GM18858 (cell line): ENCODE measurements at regions not wholly inside any gene's neighbourhood (a gene's known extent, or its start where the extent isn't known, plus 50 kb on each side); places are given as distances from the start of the nearest gene placed in this dataset.

ENCODE experiments used
- ATAC-seq: cut with Tn5 transposase; IDR thresholded peaks from one replicate; pipeline ENCODE4 v1.9.1; 2021; ENCODE audit not compliant: unreplicated experiment

DNA sequence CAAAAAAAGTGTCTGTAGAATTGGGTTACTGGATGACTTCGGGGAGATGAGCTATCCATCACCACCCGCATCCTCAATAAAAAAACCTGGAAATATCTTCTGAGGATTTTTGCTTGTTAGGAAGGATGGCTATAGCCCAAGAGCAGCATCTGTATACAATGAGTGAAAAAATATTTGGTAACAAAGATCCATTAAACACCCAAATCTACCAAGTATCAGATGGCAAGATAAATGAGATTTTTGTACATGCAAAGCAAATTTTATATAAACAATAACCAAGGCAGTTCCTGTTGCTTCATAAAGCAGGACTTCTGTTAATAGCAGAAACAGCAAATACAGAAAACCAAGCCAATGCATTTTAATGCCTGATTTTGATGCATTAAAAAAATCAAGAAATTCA, 166.6 kb downstream of the SLC28A3 start:
- no peak for ATAC-seq

DNA sequence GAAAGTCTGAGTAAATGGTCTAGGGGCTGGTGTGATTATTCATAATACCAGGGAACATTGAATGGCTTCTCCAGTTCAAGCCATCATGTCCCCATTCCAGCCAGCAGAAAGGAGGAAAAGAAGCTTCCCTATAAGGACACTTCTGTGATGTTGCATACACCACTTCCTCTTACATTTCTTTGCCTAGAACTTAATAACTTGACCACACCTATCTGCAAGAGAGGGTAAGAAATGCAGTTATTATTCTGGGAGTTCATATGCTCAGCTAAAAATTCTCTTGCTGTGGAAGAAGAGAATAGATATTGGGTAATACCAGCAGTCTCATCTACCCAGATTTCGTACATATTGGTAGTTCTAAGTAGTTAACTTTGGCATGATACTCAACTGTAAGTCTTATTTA, 166.1 kb downstream of the SLC28A3 start:
- ATAC-seq, result no peak

DNA sequence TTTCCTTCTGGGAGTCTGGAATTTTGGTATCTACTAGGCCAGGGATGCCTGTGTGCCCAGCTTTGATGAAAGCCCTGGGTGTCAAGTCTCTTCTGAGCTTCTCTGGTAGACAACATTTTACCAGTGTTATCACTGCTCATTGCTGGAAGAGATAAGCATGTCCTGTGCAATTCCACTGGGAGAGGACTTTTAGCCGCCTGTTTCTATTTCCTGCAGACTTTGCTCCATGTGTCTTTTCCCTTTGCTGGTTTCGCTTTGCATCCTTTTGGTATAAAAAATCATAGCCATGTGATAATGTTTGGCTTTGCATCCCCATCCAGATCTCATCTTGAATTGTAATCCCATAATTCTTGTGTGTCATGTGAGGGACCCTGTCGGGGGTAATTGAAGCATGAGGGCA, 163.2 kb downstream of the SLC28A3 start:
- ATAC-seq, result no peak

DNA sequence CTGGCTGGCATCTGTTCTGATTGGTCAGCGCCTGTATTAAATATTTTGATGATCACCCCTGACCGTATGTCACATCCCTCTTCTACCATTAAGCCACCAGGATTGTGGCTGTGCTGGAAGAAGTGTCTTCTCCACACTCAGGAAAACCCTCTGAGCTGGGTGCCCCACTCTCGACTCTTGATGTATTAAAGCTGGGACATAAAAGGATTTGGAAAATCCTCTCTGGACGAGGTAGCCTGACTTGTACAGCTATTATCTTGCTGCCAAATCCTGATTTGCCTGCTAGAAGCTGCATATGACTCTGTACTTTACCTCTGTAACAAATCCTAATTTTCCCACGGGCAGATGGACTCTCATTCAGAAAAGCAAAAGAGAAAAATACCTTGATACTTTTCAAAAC, 161.0 kb downstream of the SLC28A3 start:
- ATAC-seq, result no peak

DNA sequence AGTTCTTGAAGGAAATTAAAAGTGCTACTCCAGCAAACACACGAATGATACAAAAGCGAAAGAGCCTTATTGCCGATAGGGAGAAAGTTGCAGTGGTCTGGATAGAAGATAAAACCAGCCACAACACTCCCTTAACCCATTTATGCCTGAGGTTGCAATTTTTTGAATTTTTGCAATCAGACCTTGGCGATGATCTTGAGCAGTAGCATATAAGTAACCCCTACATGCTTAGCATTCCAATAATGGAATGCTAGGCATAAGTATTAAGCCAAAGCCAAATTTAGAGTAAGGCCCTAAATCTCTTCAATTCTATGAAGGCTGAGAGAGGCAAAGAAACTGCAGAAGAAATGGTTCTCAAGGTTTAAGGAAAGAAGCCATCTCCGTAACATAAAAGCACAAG, 153.5 kb downstream of the SLC28A3 start:
- no peak for ATAC-seq

DNA sequence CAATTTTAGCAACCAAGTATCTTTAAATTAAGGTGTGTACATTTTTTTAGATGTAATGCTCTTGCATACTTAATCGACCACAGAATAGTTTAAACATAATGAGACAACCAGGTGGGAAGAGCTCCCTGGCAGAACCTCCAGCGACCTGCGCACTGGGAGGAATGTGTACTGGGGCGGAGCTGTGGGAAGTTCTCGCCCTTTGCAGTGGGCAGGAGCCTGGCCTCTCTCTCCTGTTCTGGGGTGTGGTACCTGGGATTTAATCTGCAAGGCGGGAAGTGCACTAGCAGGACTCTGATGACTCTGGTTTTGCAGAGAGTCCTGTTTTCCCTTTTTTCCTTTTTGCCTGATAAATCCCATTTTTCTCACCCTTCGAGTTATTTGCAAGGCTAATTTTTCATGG, 150.7 kb downstream of the SLC28A3 start:
- ATAC-seq, result no peak

DNA sequence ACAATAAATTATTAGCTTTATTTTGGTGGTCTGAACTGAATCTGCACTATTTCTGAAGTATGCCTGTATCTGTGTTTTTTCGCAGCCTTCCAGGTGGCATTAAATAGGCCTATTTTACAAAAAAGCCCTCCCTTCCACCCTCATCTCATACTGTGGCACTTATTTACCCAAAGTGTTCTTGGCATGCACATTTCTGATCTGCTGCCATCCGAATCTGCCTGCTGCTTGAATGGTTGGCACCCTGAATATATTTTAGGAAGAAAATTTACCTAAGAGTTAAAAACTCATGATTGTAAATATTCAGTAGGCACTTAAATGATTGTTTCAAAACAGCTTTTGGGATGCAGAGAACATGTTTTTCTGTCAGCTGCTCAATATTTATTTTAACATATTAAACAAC, 150.1 kb downstream of the SLC28A3 start:
- ATAC-seq, result no peak

DNA sequence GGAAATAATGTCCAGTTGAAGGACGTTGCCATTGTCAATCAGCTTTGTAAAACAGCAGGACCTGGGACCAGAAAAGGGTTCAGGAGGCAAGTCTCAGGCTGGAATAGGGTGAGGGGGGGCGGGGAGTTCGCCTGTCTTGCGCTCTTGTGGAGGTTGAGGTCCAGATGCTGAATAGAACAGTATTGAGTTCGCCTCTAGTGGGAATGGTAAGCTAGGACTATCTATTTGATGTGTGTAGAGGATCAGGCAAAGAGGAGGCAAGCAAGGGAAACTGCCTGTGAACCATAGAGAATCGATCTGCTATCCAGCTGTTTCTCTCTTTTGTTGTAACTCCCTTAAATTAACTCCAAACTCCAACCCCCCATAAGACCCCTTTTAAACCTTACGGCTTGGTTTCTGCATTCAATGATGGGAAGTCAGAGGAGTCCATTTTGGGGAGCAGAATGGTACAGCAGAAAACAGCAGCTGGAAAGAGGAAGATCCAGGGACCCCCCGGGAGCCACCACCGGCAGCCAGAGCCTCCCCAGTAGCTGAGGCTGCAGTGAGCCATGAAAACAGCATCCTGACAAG, 133.7 kb downstream of the SLC28A3 start:
- no peak for ATAC-seq

DNA sequence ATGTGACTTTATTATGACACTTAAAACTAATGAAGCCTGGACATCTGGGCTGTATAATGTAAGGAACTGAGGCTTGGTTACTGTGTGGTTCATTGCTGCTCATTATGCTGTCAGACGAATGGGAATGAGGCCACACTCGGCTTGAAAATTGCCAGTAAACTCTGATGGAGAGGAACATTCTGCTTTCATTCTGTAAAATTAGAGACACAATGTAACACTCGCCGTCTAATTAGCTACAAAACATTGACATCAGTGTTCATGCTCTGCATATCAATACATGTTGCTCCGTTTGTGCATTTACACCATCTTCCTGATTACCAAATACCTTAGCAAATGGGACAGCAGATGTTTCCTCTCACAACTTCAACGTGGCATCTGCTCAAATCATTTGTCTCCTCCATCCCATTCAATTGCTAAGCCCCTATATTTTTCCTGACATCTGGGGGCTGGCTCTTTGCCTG, 133.0 kb downstream of the SLC28A3 start:
- ATAC-seq, result no peak

DNA sequence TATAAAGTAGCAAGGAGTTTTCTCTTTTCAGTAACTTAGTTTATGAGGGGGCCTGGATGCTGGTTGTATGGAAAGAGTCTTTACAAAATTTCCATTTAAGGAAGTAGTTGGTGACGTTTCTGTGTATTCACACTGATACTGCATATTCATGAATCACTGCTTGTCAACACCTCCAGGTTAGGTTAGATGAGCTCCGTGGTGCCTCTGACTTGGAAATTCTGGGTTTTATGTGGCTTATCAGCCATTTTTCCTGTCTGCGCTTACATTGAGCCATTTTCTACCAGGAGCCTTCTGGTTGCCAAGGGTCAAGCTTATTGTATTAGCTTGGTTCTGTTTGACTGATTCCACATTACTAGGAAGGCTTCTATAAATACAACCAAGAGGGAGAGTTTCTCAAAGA, 128.3 kb downstream of the SLC28A3 start:
- ATAC-seq, result no peak

DNA sequence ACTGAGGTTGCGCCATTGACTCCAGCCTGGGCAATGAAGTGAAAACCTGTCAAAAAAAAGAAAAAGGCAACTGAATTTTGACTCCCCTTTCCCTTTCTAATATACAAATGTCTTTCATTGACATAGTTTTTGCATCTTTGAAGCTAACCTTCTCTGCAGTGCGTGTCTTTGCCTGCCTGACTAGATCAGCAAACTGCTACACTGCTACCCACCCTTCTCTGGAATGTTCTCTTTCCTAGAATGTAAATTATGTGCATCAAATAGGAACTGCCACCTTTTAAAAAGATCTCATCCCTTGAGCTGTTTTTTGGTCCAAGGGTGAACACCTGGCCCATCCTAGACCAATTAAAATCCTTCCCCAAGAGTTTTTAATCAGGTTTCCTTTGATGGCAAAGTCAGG, 127.6 kb downstream of the SLC28A3 start:
- ATAC-seq, result no peak

DNA sequence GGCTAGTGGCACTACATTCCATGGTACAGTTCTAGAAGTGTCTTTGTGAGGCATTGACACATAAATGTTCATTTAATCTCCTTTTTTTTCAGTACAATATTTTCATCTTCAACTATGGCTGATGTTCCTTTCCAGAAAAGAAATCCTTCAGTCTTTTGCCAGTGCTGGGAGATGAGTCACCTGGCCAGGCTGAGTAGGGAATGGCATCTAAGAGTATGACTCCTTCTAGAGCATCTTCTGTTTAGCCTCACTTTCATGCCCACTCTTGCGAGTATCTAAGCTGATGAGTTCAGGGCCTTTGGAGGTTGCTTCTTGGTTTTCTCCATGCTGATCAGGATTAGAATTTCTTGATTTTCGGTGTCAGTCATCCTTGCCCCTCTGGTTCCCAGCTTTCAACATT, 124.4 kb downstream of the SLC28A3 start:
- no peak for ATAC-seq

DNA sequence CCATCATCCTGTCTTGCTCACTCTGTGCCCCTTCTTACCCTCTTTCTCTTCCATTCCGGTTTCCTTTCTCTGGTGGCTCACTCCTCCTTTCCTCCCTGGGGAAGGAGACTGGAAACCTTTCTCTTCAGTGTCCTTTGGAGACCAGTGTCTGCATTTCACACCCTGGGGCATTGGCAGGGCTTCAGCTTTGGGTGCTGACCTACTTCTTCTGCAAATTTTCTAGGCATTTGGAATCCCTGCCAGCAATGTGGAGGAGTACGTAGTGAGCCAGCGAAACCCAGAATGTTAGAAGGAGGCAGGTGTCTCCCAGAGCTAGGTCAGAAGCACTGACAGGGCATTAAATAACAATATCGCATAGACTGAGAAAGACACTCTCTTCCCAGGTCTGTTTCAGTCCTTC, 122.2 kb downstream of the SLC28A3 start:
- no peak for ATAC-seq

DNA sequence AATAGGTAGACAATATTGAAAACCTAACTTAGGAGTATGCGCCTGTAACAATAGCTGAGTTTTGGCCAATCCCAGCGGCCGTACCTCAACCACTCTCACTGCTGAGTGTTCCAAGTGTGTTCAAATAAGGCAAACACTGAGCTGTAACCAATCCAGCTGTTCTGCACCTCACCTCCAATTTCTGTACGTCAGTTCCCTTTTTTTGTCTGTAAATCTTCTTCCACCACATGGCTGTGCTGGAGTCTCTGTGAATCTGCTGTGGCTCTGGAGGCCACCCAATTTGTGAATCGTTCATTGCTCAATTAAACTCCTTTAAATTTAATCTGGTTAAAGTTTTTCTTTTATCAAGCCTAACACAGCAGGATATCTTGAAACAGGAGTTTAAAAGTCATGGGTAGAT, 116.3 kb downstream of the SLC28A3 start:
- no peak for ATAC-seq
